ENCODE measurements at regions not wholly inside any gene's neighbourhood (a gene's known extent, or its start where the extent isn't known, plus 50 kb on each side); places are given as distances from the start of the nearest gene placed in this dataset.

- no peaks in the 10 kb centered on the region for H3K4me1 ChIP-seq (ENCODE audit: control insufficient read depth in 1 of 2, low read depth in 2 of 2)
- no peaks in the 10 kb centered on the region for H3K9me3 ChIP-seq
- H3K27ac ChIP-seq: no peak overlapping the region
- H3K36me3 ChIP-seq: no peaks in the 10 kb centered on the region
- ATAC-seq (ENCODE audit: insufficient number of reproducible peaks, low FRiP score, low read depth) (no peak), DNase-seq (ENCODE audit: low spot score) (no peak)
- H3K27me3 ChIP-seq (replicated peaks; ENCODE audit: insufficient read depth): no peaks in the 10 kb centered on the region
- TF ChIP-seq, protein P1, sequence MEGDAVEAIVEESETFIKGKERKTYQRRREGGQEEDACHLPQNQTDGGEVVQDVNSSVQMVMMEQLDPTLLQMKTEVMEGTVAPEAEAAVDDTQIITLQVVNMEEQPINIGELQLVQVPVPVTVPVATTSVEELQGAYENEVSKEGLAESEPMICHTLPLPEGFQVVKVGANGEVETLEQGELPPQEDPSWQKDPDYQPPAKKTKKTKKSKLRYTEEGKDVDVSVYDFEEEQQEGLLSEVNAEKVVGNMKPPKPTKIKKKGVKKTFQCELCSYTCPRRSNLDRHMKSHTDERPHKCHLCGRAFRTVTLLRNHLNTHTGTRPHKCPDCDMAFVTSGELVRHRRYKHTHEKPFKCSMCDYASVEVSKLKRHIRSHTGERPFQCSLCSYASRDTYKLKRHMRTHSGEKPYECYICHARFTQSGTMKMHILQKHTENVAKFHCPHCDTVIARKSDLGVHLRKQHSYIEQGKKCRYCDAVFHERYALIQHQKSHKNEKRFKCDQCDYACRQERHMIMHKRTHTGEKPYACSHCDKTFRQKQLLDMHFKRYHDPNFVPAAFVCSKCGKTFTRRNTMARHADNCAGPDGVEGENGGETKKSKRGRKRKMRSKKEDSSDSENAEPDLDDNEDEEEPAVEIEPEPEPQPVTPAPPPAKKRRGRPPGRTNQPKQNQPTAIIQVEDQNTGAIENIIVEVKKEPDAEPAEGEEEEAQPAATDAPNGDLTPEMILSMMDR (IDR thresholded peaks at IDR 0.05): no peak
- no peak overlapping the region for H3K4me3 ChIP-seq
Observed at GRCh38 chr4:138298431-138298830, 56.3 kb upstream of the SLC7A11 start.

DNA sequence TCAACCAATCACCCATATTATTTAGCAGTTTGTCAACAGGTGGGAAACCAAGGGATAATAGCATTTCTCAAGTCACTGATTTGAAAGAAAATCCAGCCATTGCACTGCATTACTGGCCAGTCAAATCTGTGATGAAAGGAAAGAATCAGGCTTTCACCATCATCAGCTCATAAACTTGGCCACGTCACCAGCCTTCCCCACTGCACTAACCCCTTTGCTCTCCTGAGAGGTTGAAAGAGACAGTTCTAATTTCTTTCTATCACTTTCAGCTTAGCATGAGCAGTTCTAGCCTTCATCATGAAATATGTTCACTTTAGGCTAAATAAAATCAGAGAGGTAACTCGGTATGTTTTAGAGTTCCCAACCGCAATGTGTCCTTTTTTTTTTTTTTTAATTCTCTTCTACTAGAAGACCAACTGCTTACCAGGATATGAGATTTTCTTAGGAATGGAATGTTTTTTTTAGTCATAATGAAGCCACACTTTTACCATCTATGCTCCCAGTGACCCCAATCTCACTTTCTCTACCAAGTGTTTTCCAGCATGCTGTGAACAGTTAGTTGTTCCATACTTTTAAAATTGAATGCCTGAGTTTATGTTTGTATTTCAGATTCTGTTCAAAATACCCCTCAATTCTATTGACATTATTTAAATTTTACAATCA lies 55.7 kb upstream of the SLC7A11 start:
- H3K27ac ChIP-seq: no peak overlapping the region
- no peaks in the 10 kb centered on the region for H3K27me3 ChIP-seq (replicated peaks; ENCODE audit: insufficient read depth)
- H3K9me3 ChIP-seq: no peaks in the 10 kb centered on the region
- no peak overlapping the region for H3K4me3 ChIP-seq
- ATAC-seq (ENCODE audit: insufficient number of reproducible peaks, low FRiP score, low read depth) (no peak), DNase-seq (ENCODE audit: low spot score) (no peak)
- no peaks in the 10 kb centered on the region for H3K36me3 ChIP-seq
- TF ChIP-seq, protein P1 (IDR thresholded peaks at IDR 0.05): no peak
- no peaks in the 10 kb centered on the region for H3K4me1 ChIP-seq (ENCODE audit: control insufficient read depth in 1 of 2, low read depth in 2 of 2)

GRCh38 chr4:138292321-138292720 lies 50.2 kb upstream of the SLC7A11 start:
- no peak for DNase-seq (ENCODE audit: low spot score)
- TF ChIP-seq, protein P1 (IDR thresholded peaks at IDR 0.05): no peak

More at GRCh38 chr4:138292321-138292720, 50.2 kb upstream of the SLC7A11 start:
- no peak overlapping the region for H3K4me3 ChIP-seq
- H3K9me3 ChIP-seq: no peaks in the 10 kb centered on the region
- H3K36me3 ChIP-seq: no peaks in the 10 kb centered on the region
- H3K27me3 ChIP-seq (replicated peaks; ENCODE audit: insufficient read depth): no peaks in the 10 kb centered on the region
- ATAC-seq (ENCODE audit: insufficient number of reproducible peaks, low FRiP score, low read depth): no peak
- H3K4me1 ChIP-seq (ENCODE audit: control insufficient read depth in 1 of 2, low read depth in 2 of 2): no peaks in the 10 kb centered on the region
- H3K27ac ChIP-seq: no peak overlapping the region
